ENCODE measurements at regions not wholly inside any gene's neighbourhood (a gene's known extent, or its start where the extent isn't known, plus 50 kb on each side); places are given as distances from the start of the nearest gene placed in this dataset.

DNA sequence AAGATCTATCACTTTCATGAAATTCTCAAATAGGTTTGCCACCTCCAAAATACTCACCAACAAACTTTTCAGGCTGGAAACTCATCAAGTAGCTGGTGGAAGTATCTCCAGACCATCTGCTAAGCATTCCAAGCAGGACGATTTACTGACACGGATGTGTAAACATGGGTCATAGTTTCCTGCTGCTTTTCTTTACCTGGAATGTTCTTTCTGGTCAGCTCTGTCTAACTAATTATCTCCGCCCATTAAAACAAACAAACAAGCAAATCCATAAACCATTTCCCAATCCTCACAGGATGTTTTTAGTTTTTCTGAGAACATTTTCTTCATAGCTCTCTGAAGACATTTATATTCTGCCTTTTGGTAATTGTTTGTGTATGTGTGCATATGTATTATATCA lies 397.0 kb downstream of the METTL15 start:
- Histone ChIP-seq H3K9ac (ENCODE audit: insufficient read length) (no peak overlapping the region), H3K4me3 (no peak overlapping the region), H3K9me3 (ENCODE audit: low read depth, low read length) (no peaks in the 10 kb centered on the region), H3K36me3 (ENCODE audit: insufficient read depth, low read length) (no peaks in the 10 kb centered on the region), H3K27ac (no peak overlapping the region)
- TF ChIP-seq FOXP2 (optimal IDR thresholded peaks at IDR 0.05; ENCODE audit: control extremely low read depth, extremely low read length, insufficient read depth) (no peak), EZH2 (IDR thresholded peaks at IDR 0.05) (no peak), POLR2AphosphoS5 (IDR thresholded peaks at IDR 0.05; ENCODE audit: borderline replicate concordance, low read depth, low read length) (no peak)
- DNase-seq (ENCODE audit: low read depth, low spot score): no peak

DNA sequence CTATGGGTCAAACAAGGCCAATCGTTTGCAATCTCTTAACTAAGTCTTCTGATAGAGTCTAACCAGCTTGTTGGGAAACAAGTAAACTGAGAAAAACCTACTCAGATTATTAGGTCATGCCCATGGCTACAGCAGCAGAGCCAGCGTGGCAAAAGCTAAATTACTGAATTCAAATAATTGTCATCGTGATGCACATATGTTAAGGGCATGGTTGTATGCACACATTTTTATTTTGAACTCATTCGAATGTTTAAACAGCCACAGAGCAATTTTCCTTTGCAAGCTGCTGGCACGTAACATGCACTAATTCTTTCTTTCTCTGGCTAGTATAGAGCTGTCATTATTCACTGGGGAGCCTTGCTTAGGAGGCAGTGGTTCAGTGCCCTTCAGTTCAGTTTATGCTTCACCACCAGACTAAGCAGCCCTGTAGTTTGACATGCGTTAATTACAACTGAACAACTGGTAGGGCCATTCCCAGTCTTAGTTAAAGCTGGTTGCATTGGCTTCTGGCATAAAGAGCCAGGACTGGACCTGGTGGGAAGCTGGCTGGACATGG lies 396.4 kb downstream of the METTL15 start:
- TF ChIP-seq FOXP2 (optimal IDR thresholded peaks at IDR 0.05; ENCODE audit: control extremely low read depth, extremely low read length, insufficient read depth) (no peak), EZH2 (IDR thresholded peaks at IDR 0.05) (no peak), POLR2AphosphoS5 (IDR thresholded peaks at IDR 0.05; ENCODE audit: borderline replicate concordance, low read depth, low read length) (no peak)
- Histone ChIP-seq H3K36me3 (ENCODE audit: insufficient read depth, low read length) (no peaks in the 10 kb centered on the region), H3K9ac (ENCODE audit: insufficient read length) (no peak overlapping the region), H3K4me3 (no peak overlapping the region), H3K27ac (no peak overlapping the region), H3K9me3 (ENCODE audit: low read depth, low read length) (no peaks in the 10 kb centered on the region)
- no peak for DNase-seq (ENCODE audit: low read depth, low spot score)

DNA sequence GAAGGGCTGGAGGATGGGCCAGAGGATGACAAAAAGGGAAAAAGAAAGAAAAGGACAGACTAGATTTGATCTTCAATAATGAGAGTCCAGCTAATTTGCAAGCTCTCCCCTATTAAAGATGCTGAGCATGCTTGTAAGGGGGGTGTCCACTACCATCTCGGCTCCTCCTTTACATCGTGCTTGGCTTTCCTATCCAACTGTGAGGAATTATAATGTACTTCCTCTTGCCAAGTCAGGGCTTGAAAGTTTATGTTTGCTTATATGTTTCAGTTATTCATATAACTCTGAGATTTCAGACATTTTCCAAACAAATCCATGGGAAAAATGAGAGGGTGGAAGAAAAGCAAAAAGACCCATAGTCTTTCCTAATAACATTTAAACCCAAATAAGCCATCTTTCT lies 387.1 kb downstream of the METTL15 start:
- no peak for TF ChIP-seq POLR2AphosphoS5 (IDR thresholded peaks at IDR 0.05; ENCODE audit: borderline replicate concordance, low read depth, low read length)
- no peak for TF ChIP-seq EZH2 (IDR thresholded peaks at IDR 0.05)
- TF ChIP-seq FOXP2 (optimal IDR thresholded peaks at IDR 0.05; ENCODE audit: control extremely low read depth, extremely low read length, insufficient read depth): no peak
- Histone ChIP-seq H3K36me3 (ENCODE audit: insufficient read depth, low read length) (no peaks in the 10 kb centered on the region), H3K4me3 (no peak overlapping the region), H3K27ac (no peak overlapping the region), H3K9ac (ENCODE audit: insufficient read length) (no peak overlapping the region), H3K9me3 (ENCODE audit: low read depth, low read length) (no peaks in the 10 kb centered on the region)
- no peak for DNase-seq (ENCODE audit: low read depth, low spot score)

DNA sequence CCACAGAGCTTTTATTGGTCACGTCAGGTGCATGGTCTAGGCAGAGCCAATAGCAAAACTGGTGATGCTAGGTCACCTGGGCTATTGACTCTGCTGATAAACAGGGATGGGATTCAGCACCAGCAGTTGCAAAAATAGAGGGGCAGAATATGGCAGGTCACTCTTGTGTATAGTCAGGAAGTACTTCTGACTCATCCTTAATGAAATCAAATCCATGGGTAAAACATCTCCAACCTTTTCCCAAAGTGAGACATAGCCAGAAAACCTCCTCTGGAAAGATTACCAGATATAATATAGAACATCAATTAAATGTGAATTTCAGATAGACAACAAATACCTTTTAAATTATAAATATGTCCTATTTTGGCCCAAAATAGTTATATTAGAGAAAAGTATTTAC lies 383.2 kb downstream of the METTL15 start:
- no peak overlapping the region for H3K9ac ChIP-seq (ENCODE audit: insufficient read length)
- TF ChIP-seq EZH2 (IDR thresholded peaks at IDR 0.05) (no peak), POLR2AphosphoS5 (IDR thresholded peaks at IDR 0.05; ENCODE audit: borderline replicate concordance, low read depth, low read length) (no peak), FOXP2 (optimal IDR thresholded peaks at IDR 0.05; ENCODE audit: control extremely low read depth, extremely low read length, insufficient read depth) (no peak)
- no peak for DNase-seq (ENCODE audit: low read depth, low spot score)

DNA sequence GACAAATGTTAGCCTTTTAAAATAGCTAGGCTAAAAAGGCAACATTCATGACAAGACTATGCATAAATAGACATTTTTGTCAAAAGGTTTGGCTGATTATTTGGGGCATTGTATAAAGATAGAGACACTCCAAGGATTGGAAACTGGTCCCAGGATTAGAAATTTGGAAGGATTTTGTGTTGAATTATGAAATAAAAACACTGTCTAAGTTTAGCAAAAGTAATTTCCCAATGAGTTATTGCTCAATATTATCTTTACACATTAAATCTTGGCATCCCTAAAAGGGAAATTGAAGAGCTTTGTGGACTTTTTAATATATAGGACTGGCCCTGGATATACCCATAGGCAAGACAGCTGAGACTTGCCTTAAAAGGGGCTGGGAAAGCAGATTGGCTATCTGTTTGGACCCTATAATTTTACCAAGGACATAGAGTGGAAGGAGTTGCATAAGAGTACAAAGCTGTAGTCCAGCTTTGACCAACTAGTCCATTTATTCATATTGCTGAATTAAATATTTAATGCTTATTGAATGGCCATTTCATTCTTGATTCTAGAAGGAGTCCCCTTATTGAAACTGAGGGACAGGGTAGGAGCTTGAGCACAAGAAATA lies 382.7 kb downstream of the METTL15 start:
- no peak for DNase-seq (ENCODE audit: low read depth, low spot score)
- Histone ChIP-seq H3K9me3 (ENCODE audit: low read depth, low read length) (no peaks in the 10 kb centered on the region), H3K9ac (ENCODE audit: insufficient read length) (no peak overlapping the region), H3K4me3 (no peak overlapping the region), H3K36me3 (ENCODE audit: insufficient read depth, low read length) (no peaks in the 10 kb centered on the region), H3K27ac (no peak overlapping the region)
- TF ChIP-seq FOXP2 (optimal IDR thresholded peaks at IDR 0.05; ENCODE audit: control extremely low read depth, extremely low read length, insufficient read depth) (no peak), EZH2 (IDR thresholded peaks at IDR 0.05) (no peak)

More for the DNA sequence above, 383.2 kb downstream of the METTL15 start:
- H3K9me3 ChIP-seq (ENCODE audit: low read depth, low read length): no peaks in the 10 kb centered on the region
- no peak overlapping the region for H3K4me3 ChIP-seq
- no peak overlapping the region for H3K27ac ChIP-seq
- no peaks in the 10 kb centered on the region for H3K36me3 ChIP-seq (ENCODE audit: insufficient read depth, low read length)

DNA sequence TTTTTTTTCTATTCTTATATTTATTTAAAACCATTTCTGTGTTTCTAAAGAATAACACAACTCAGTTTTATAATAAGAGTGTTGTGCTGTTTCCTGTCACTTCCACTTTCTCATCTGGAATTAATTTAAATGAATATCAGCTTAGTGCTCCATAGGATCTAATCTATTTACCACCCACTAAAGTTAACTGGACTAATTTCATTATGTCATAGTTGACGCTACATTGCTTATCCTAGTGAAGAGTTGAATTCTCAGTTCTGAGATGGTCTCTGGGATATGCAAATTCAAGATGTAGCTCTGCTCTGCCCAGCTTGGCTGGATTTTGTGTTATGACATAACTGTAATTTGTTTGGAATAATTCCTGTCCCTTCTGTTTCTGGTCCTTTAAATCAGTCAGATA lies 380.1 kb downstream of the METTL15 start:
- H3K9me3 ChIP-seq (ENCODE audit: low read depth, low read length): no peaks in the 10 kb centered on the region
- H3K27ac ChIP-seq: no peak overlapping the region
- TF ChIP-seq FOXP2 (optimal IDR thresholded peaks at IDR 0.05; ENCODE audit: control extremely low read depth, extremely low read length, insufficient read depth) (no peak), POLR2AphosphoS5 (IDR thresholded peaks at IDR 0.05; ENCODE audit: borderline replicate concordance, low read depth, low read length) (no peak), EZH2 (IDR thresholded peaks at IDR 0.05) (no peak)
- H3K4me3 ChIP-seq: no peak overlapping the region
- no peak for DNase-seq (ENCODE audit: low read depth, low spot score)
- no peaks in the 10 kb centered on the region for H3K36me3 ChIP-seq (ENCODE audit: insufficient read depth, low read length)
- H3K9ac ChIP-seq (ENCODE audit: insufficient read length): no peak overlapping the region

DNA sequence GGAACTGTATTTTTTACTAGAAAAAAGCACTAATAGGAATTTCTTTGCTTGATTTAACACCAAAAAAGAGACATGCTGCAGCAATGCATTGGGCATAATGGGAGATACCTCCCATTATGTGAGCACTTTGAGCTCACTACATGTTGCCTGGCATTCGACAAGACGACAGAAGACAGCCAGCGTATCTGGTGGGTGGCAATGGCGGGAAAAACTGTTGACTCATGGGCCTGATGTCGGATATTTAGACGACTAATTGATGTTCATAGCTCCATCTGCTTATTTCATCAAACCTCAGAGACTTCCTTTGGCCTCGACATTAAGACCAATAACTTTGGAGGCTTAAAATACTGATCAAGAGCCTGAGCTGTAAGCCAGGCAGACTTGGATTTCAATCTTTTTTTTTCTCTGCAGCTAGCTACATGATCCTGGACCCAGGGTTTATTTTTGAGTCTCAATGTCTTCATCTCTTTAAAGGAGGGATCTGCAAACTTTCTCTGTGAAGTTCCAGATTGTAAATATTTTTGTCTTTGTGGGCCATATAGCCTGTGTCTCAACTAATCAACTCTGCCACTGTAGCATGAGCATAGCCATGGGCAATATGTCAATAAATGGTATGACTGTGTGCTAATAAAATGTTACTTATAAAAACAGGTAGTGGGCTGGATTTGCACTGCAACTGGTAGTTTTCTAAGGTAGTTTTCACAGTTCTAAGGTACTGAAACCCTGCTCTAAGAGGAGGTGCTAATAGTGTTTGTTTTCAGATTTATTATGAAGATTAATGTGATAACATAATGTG lies 375.1 kb downstream of the METTL15 start:
- H3K9ac ChIP-seq (ENCODE audit: insufficient read length): no peak overlapping the region
- no peak overlapping the region for H3K27ac ChIP-seq
- no peak for TF ChIP-seq EZH2 (IDR thresholded peaks at IDR 0.05)
- no peak for DNase-seq (ENCODE audit: low read depth, low spot score)
- H3K4me3 ChIP-seq: no peak overlapping the region
- H3K36me3 ChIP-seq (ENCODE audit: insufficient read depth, low read length): no peaks in the 10 kb centered on the region
- H3K9me3 ChIP-seq (ENCODE audit: low read depth, low read length): no peaks in the 10 kb centered on the region

DNA sequence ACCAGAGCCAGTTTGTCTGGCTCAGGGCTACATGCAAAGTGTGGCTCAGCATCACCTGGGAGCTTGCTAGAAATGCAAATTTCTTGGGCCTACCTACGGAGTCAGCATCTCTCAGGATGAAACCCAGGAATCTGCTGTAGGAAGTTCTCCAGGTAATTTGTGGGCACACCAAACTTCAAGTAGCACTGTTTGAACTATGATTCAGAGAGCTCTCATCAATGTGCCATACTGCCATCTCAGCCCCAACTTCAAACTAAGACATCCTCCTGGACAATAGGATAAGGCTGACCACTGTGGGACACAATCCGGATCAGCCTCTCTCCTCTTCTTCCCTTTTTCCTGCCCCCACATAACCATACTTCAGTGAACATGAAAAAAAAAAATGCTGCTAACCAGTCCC lies 374.5 kb downstream of the METTL15 start:
- no peaks in the 10 kb centered on the region for H3K36me3 ChIP-seq (ENCODE audit: insufficient read depth, low read length)
- DNase-seq (ENCODE audit: low read depth, low spot score): no peak
- no peaks in the 10 kb centered on the region for H3K9me3 ChIP-seq (ENCODE audit: low read depth, low read length)
- no peak overlapping the region for H3K9ac ChIP-seq (ENCODE audit: insufficient read length)
- no peak overlapping the region for H3K27ac ChIP-seq
- H3K4me3 ChIP-seq: no peak overlapping the region
- TF ChIP-seq EZH2 (IDR thresholded peaks at IDR 0.05): no peak
- TF ChIP-seq FOXP2 (optimal IDR thresholded peaks at IDR 0.05; ENCODE audit: control extremely low read depth, extremely low read length, insufficient read depth): no peak
- no peak for TF ChIP-seq POLR2AphosphoS5 (IDR thresholded peaks at IDR 0.05; ENCODE audit: borderline replicate concordance, low read depth, low read length)
